Aorta (tissue), 5 donors: ENCODE measurements at regions not wholly inside any gene's neighbourhood (a gene's known extent, or its start where the extent isn't known, plus 50 kb on each side); places are given as distances from the start of the nearest gene placed in this dataset.

Experiments used
- ATAC-seq: fragments of 200-7000 bp; cut with Tn5 transposase; one replicate; pipeline ENCODE4 v1.9.1; 2022; ENCODE audit warnings: moderate library complexity; ENCODE audit not compliant: low FRiP score
- DNase-seq, 2 donors: peaks; one replicate each; pipeline ENCODE4 v3.0.0-alpha.2; 2020
- H3K27ac ChIP-seq, 2 donors: one replicate each; pipeline ENCODE4 v1.5.1; 2013; ENCODE audit warnings: low read length in 2 of 2, mild to moderate bottlenecking in 2 of 2, moderate library complexity in 2 of 2, control low read depth in 1 of 2, inconsistent platforms in 1 of 2, low read depth in 1 of 2
- H3K27me3 ChIP-seq, 2 donors: one replicate each; pipeline ENCODE4 v1.6.1; 2013; ENCODE audit warnings: control low read depth in 1 of 2, low read length in 1 of 2, mild to moderate bottlenecking in 1 of 2, moderate library complexity in 1 of 2; ENCODE audit not compliant: insufficient read depth in 2 of 2, control insufficient read depth in 1 of 2
- H3K36me3 ChIP-seq, 2 donors: one replicate each; pipeline ENCODE4 v1.6.1; 2013; ENCODE audit warnings: control low read depth in 1 of 2, low read length in 1 of 2, mild to moderate bottlenecking in 1 of 2; ENCODE audit not compliant: insufficient read depth in 2 of 2, control insufficient read depth in 1 of 2
- H3K4me1 ChIP-seq, 2 donors: one replicate each; pipeline ENCODE4 v1.6.1; 2013; ENCODE audit warnings: low read length in 2 of 2, control low read depth in 1 of 2, mild to moderate bottlenecking in 1 of 2, moderate library complexity in 1 of 2; ENCODE audit not compliant: insufficient read depth in 2 of 2, control insufficient read depth in 1 of 2
- H3K4me3 ChIP-seq, 2 donors: one replicate each; pipeline ENCODE4 v1.5.1; 2013; ENCODE audit warnings: low read length in 2 of 2, control low read depth in 1 of 2, mild to moderate bottlenecking in 1 of 2
- H3K9me3 ChIP-seq: one replicate; pipeline ENCODE4 v1.6.1; 2013; ENCODE audit warnings: mild to moderate bottlenecking, low read length; ENCODE audit not compliant: control insufficient read depth
- WGBS, 2 donors: extraction: QIAGEN DNeasy Blood & Tissue Kit; methylation state at CpG; one replicate each; pipeline ENCODE4 v1.1.7; 2013; 5-methylcytosine and 5-hydroxymethylcytosine counted together
- intact Hi-C, 2 donors: fragments of 100-400 bp; cut with DNase I; formaldehyde crosslinking; loops; one replicate each; pipeline versions ENCODE4 v1.14.2 to v1.15.0; 2022
- donor health status: healthy with polysubstance abuse.
- donor health status: Bipolar disorder and iron deficiency.
- donor health status: DM: no; HTN: no; CAD: no.
- donor health status: DM: no; HTN: no; CAD: no.
- donor health status: DM: yes; HTN: yes; CAD: no.

- H3K9me3 ChIP-seq: no peaks in the 10 kb centered on the region
- DNase-seq: no peak
- H3K27ac ChIP-seq: no peak overlapping the region
- H3K36me3 ChIP-seq: no peaks in the 10 kb centered on the region
- H3K4me3 ChIP-seq: no peak overlapping the region
- no peaks in the 10 kb centered on the region for H3K27me3 ChIP-seq
- H3K4me1 ChIP-seq: no peaks in the 10 kb centered on the region
- intact Hi-C loops: no loop called here
- ATAC-seq: no peak
Measured at GRCh38 chr3:181628384-181628783, 83.3 kb upstream of the SOX2 start.

- 69 to 82% methylated on average over 1 of the region's 1 CpG for WGBS, 2 donors
- intact Hi-C loops: no loop called here
- no peaks in the 10 kb centered on the region for H3K4me1 ChIP-seq
- H3K36me3 ChIP-seq: no peaks in the 10 kb centered on the region
- H3K4me3 ChIP-seq: no peak overlapping the region
- no peaks in the 10 kb centered on the region for H3K27me3 ChIP-seq
- no peak for ATAC-seq
- DNase-seq: no peak
- H3K27ac ChIP-seq: no peak overlapping the region
- H3K9me3 ChIP-seq: no peaks in the 10 kb centered on the region
Measured at GRCh38 chr3:181626036-181626435, 85.7 kb upstream of the SOX2 start.

GRCh38 chr3:181623924-181624694 lies 87.6 kb upstream of the SOX2 start:
- ATAC-seq (no peak), DNase-seq (no peak)
- H3K4me3 ChIP-seq: no peak overlapping the region
- H3K27ac ChIP-seq: no peak overlapping the region
- no peaks in the 10 kb centered on the region for H3K9me3 ChIP-seq
- H3K4me1 ChIP-seq: no peaks in the 10 kb centered on the region
- H3K27me3 ChIP-seq: no peaks in the 10 kb centered on the region
- intact Hi-C loops: no loop called here
- H3K36me3 ChIP-seq: no peaks in the 10 kb centered on the region
- 36 to 44% methylated on average over 4 of the region's 4 CpGs for WGBS, 2 donors

- WGBS, 2 donors: 46 to 47% methylated on average over 6 of the region's 6 CpGs
- Histone ChIP-seq H3K27ac (no peak overlapping the region), H3K27me3 (no peaks in the 10 kb centered on the region), H3K4me3 (no peak overlapping the region), H3K4me1 (no peaks in the 10 kb centered on the region), H3K36me3 (no peaks in the 10 kb centered on the region), H3K9me3 (no peaks in the 10 kb centered on the region)
- intact Hi-C loops: no loop called here
- DNase-seq (no peak), ATAC-seq (no peak)
Measured at GRCh38 chr3:181622365-181622764, 89.4 kb upstream of the SOX2 start.

- WGBS, 2 donors: 78 to 80% methylated on average over 1 of the region's 1 CpG
- no peak for DNase-seq
Measured at GRCh38 chr3:181619897-181620296, 91.8 kb upstream of the SOX2 start.

GRCh38 chr3:181618260-181618659 lies 93.5 kb upstream of the SOX2 start:
- H3K9me3 ChIP-seq: no peaks in the 10 kb centered on the region
- ATAC-seq (no peak), DNase-seq (no peak)
- H3K4me3 ChIP-seq: no peak overlapping the region
- no peaks in the 10 kb centered on the region for H3K4me1 ChIP-seq
- intact Hi-C loops: no loop called here
- H3K27me3 ChIP-seq: no peaks in the 10 kb centered on the region
- H3K36me3 ChIP-seq: no peaks in the 10 kb centered on the region
- no peak overlapping the region for H3K27ac ChIP-seq
- 83 to 85% methylated on average over 1 of the region's 1 CpG for WGBS, 2 donors

More at GRCh38 chr3:181619897-181620296, 91.8 kb upstream of the SOX2 start:
- Histone ChIP-seq H3K4me3 (no peak overlapping the region), H3K4me1 (no peaks in the 10 kb centered on the region), H3K9me3 (no peaks in the 10 kb centered on the region), H3K27me3 (no peaks in the 10 kb centered on the region), H3K36me3 (no peaks in the 10 kb centered on the region), H3K27ac (no peak overlapping the region)
- ATAC-seq: no peak
- intact Hi-C loops: no loop called here

- no peak for DNase-seq
- Histone ChIP-seq H3K4me1 (no peaks in the 10 kb centered on the region), H3K4me3 (no peak overlapping the region), H3K36me3 (no peaks in the 10 kb centered on the region), H3K27me3 (no peaks in the 10 kb centered on the region), H3K9me3 (no peaks in the 10 kb centered on the region), H3K27ac (no peak overlapping the region)
- no peak for ATAC-seq
- WGBS, 2 donors: 71 to 79% methylated on average over 2 of the region's 2 CpGs
- intact Hi-C loops: no loop called here
Measured at GRCh38 chr3:181616088-181617070, 95.3 kb upstream of the SOX2 start.

GRCh38 chr3:181615666-181616065 lies 96.1 kb upstream of the SOX2 start:
- Histone ChIP-seq H3K27me3 (no peaks in the 10 kb centered on the region), H3K4me3 (no peak overlapping the region), H3K36me3 (no peaks in the 10 kb centered on the region), H3K27ac (no peak overlapping the region), H3K4me1 (no peaks in the 10 kb centered on the region), H3K9me3 (no peaks in the 10 kb centered on the region)
- no peak for ATAC-seq
- no peak for DNase-seq
- intact Hi-C loops: no loop called here

- ATAC-seq (no peak), DNase-seq (no peak)
- intact Hi-C loops: no loop called here
- no peaks in the 10 kb centered on the region for H3K36me3 ChIP-seq
- H3K4me1 ChIP-seq: no peaks in the 10 kb centered on the region
- H3K4me3 ChIP-seq: no peak overlapping the region
- H3K27me3 ChIP-seq: no peaks in the 10 kb centered on the region
- no peak overlapping the region for H3K27ac ChIP-seq
- no peaks in the 10 kb centered on the region for H3K9me3 ChIP-seq
Measured at GRCh38 chr3:181614878-181615277, 96.8 kb upstream of the SOX2 start.
